Neural cell (in vitro differentiated cells): ENCODE measurements at regions not wholly inside any gene's neighbourhood (a gene's known extent, or its start where the extent isn't known, plus 50 kb on each side); places are given as distances from the start of the nearest gene placed in this dataset.

Source experiments
- H2AFZ ChIP-seq: fragments of 200-600, 300-800 bp; sonication (generic), shearing (Covaris generic); 2 replicates; pipeline ENCODE4 v1.6.0; 2014; ENCODE audit warnings: low read depth, mild to moderate bottlenecking, antibody characterized with exemption, low read length, moderate library complexity
- H3F3A ChIP-seq: fragments of 200-600 bp; shearing (Covaris generic); 2 replicates; pipeline ENCODE4 v1.6.1; 2016; ENCODE audit warnings: mild to moderate bottlenecking, moderate library complexity, mixed read lengths, antibody characterized with exemption, low read length; ENCODE audit not compliant: insufficient read depth, poor library complexity, severe bottlenecking
- H3K27ac ChIP-seq: fragments of 200-600, 300-800 bp; sonication (generic), shearing (Covaris generic); 2 replicates; pipeline ENCODE4 v1.5.1; 2014; ENCODE audit warnings: mild to moderate bottlenecking, low read length, moderate library complexity
- H3K27me3 ChIP-seq: fragments of 300-800, 200-600 bp; sonication (generic), shearing (Covaris generic); 2 replicates; pipeline ENCODE4 v1.6.0; 2014; ENCODE audit warnings: mild to moderate bottlenecking, low read depth, low read length, moderate library complexity; ENCODE audit not compliant: insufficient read depth
- H3K36me3 ChIP-seq: fragments of 300-800, 200-600 bp; sonication (generic), shearing (Covaris generic); 2 replicates; pipeline ENCODE4 v1.5.1; 2014; ENCODE audit warnings: mild to moderate bottlenecking, antibody characterized with exemption, low read length, moderate library complexity; ENCODE audit not compliant: insufficient read depth
- H3K4me2 ChIP-seq: fragments of 300-800, 200-600 bp; sonication (generic), shearing (Covaris generic); 2 replicates; pipeline ENCODE4 v1.6.0; 2014; ENCODE audit warnings: mild to moderate bottlenecking, low read length
- H3K4me3 ChIP-seq: fragments of 300-800, 200-600 bp; sonication (generic), shearing (Covaris generic); 2 replicates; pipeline ENCODE4 v1.5.1; 2014; ENCODE audit warnings: mild to moderate bottlenecking, low read length, moderate library complexity
- H3K79me2 ChIP-seq: fragments of 200-600 bp; shearing (Covaris generic); replicated peaks from 2 replicates; pipeline ENCODE4 v1.6.0; 2014; ENCODE audit warnings: mild to moderate bottlenecking, low read length, moderate library complexity; ENCODE audit not compliant: insufficient read depth
- H3K9ac ChIP-seq: fragments of 300-800, 200-600 bp; sonication (generic), shearing (Covaris generic); 2 replicates; pipeline ENCODE4 v1.6.1; 2016; ENCODE audit warnings: mild to moderate bottlenecking, low read length, mixed read lengths
- H3K9me2 ChIP-seq: fragments of 200-600 bp; shearing (Covaris generic); 2 replicates; pipeline ENCODE4 v1.6.1; 2016; ENCODE audit warnings: mild to moderate bottlenecking, low read length, mixed read lengths; ENCODE audit not compliant: insufficient read depth
- H3K9me3 ChIP-seq: fragments of 200-600, 300-800 bp; sonication (generic), shearing (Covaris generic); 2 replicates; pipeline ENCODE4 v1.6.1; 2016; ENCODE audit warnings: mild to moderate bottlenecking, mixed run types, low read length, moderate library complexity, mixed read lengths
- H4K20me1 ChIP-seq: fragments of 200-600 bp; shearing (Covaris generic); 2 replicates; pipeline ENCODE4 v1.6.1; 2016; ENCODE audit warnings: mild to moderate bottlenecking, mixed run types; ENCODE audit not compliant: insufficient read depth
- EP300 ChIP-seq: fragments of 450-650 bp; conservative IDR thresholded peaks from 2 replicates; pipeline ENCODE4 v1.6.1; 2014; ENCODE audit warnings: antibody characterized with exemption, mild to moderate bottlenecking, moderate library complexity; ENCODE audit not compliant: poor library complexity, severe bottlenecking
- EZH2 ChIP-seq: fragments of 200-600, 300-800 bp; shearing (Covaris generic), sonication (generic); IDR thresholded peaks from 2 replicates; pipeline ENCODE4 v1.6.1; 2014; ENCODE audit warnings: antibody characterized with exemption, low read length, borderline replicate concordance, mild to moderate bottlenecking; ENCODE audit not compliant: insufficient read depth, poor library complexity, severe bottlenecking
- MXI1 ChIP-seq: fragments of 450-650 bp; conservative IDR thresholded peaks from 2 replicates; pipeline ENCODE4 v1.6.1; 2014; ENCODE audit warnings: antibody characterized with exemption, mild to moderate bottlenecking; ENCODE audit not compliant: poor library complexity, severe bottlenecking
- POLR2AphosphoS5 ChIP-seq: IDR thresholded peaks from 2 replicates; pipeline ENCODE4 v1.6.1; 2012
- RAD21 ChIP-seq: fragments of 450-650 bp; conservative IDR thresholded peaks from 2 replicates; pipeline ENCODE4 v1.6.1; 2014; ENCODE audit warnings: antibody characterized with exemption, mild to moderate bottlenecking, moderate library complexity
- SMC3 ChIP-seq: fragments of 450-650 bp; conservative IDR thresholded peaks from 2 replicates; pipeline ENCODE4 v1.6.1; 2014; ENCODE audit warnings: antibody characterized with exemption, mild to moderate bottlenecking, moderate library complexity; ENCODE audit not compliant: poor library complexity
- TAF1 ChIP-seq: IDR thresholded peaks from 2 replicates; pipeline ENCODE4 v1.6.1; 2012; ENCODE audit warnings: low read depth
- TF ChIP-seq, protein P1 (sequence below): fragments of 450-650 bp; IDR thresholded peaks from 2 replicates; pipeline ENCODE4 v1.5.1; 2014; ENCODE audit warnings: antibody characterized with exemption, mild to moderate bottlenecking, moderate library complexity; ENCODE audit not compliant: poor library complexity, severe bottlenecking
- TF ChIP-seq, protein P2 (sequence below): IDR thresholded peaks from 2 replicates; pipeline ENCODE4 v1.6.1; 2012; ENCODE audit warnings: borderline replicate concordance

DNA sequence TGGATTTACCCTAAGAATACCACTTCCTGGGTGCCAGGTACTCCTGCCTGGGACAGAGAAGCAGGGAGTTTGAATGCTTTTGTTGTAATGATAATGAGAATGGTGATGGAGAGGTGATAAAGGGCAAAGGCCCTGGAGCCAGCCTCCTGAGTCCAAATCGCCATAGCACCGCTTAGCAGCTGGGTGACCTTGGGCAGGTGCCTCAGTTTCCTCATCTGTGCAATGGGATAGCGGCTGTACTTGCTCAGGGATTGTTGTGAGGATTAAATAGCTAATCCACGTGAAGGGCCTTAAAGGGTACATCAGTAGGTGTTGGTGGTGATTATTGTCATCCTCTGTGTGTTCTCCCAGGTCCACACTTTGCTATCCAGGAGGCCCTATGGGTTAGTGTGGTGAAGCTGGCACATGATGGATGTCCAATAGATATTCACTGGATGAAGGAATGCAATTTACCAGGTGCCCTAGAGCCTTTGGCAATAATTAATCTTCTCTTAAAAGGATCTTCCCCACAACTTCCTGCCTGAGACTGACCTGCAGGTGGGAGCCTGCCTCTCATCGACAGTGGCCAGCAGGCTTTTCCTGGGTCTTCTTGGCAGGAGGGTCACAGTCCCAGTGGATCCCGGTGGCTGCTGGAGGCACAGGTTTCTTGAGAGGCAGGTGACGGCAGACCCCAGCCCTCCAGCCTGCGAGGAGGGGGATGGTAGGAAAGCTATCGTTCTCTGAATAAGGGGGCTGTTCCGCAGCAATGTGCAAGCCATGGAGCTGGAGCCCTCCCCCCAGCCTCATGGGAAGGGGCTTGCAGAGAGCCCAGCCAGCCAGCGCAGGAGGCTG lies 160.2 kb downstream of the MACROH2A1 start:
- H3K27ac ChIP-seq: no peak overlapping the region
- no peaks in the 10 kb centered on the region for H3K36me3 ChIP-seq
- H3K4me3 ChIP-seq: no peak overlapping the region
- no peaks in the 10 kb centered on the region for H3K9me2 ChIP-seq
- no peak overlapping the region for H2AFZ ChIP-seq
- no peaks in the 10 kb centered on the region for H3K79me2 ChIP-seq
- H3K27me3 ChIP-seq: no peaks in the 10 kb centered on the region
- no peak overlapping the region for H3K4me2 ChIP-seq
- H3F3A ChIP-seq: no peaks in the 10 kb centered on the region
- H4K20me1 ChIP-seq: no peaks in the 10 kb centered on the region
- no peaks in the 10 kb centered on the region for H3K9me3 ChIP-seq
- no peak overlapping the region for H3K9ac ChIP-seq
- TF ChIP-seq MXI1 (no peak), SMC3 (no peak), EZH2 (no peak), TAF1 (no peak), RAD21 (no peak), EP300 (no peak), POLR2AphosphoS5 (no peak)
- TF ChIP-seq, protein P1, sequence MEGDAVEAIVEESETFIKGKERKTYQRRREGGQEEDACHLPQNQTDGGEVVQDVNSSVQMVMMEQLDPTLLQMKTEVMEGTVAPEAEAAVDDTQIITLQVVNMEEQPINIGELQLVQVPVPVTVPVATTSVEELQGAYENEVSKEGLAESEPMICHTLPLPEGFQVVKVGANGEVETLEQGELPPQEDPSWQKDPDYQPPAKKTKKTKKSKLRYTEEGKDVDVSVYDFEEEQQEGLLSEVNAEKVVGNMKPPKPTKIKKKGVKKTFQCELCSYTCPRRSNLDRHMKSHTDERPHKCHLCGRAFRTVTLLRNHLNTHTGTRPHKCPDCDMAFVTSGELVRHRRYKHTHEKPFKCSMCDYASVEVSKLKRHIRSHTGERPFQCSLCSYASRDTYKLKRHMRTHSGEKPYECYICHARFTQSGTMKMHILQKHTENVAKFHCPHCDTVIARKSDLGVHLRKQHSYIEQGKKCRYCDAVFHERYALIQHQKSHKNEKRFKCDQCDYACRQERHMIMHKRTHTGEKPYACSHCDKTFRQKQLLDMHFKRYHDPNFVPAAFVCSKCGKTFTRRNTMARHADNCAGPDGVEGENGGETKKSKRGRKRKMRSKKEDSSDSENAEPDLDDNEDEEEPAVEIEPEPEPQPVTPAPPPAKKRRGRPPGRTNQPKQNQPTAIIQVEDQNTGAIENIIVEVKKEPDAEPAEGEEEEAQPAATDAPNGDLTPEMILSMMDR: no peak
- TF ChIP-seq, protein P2, sequence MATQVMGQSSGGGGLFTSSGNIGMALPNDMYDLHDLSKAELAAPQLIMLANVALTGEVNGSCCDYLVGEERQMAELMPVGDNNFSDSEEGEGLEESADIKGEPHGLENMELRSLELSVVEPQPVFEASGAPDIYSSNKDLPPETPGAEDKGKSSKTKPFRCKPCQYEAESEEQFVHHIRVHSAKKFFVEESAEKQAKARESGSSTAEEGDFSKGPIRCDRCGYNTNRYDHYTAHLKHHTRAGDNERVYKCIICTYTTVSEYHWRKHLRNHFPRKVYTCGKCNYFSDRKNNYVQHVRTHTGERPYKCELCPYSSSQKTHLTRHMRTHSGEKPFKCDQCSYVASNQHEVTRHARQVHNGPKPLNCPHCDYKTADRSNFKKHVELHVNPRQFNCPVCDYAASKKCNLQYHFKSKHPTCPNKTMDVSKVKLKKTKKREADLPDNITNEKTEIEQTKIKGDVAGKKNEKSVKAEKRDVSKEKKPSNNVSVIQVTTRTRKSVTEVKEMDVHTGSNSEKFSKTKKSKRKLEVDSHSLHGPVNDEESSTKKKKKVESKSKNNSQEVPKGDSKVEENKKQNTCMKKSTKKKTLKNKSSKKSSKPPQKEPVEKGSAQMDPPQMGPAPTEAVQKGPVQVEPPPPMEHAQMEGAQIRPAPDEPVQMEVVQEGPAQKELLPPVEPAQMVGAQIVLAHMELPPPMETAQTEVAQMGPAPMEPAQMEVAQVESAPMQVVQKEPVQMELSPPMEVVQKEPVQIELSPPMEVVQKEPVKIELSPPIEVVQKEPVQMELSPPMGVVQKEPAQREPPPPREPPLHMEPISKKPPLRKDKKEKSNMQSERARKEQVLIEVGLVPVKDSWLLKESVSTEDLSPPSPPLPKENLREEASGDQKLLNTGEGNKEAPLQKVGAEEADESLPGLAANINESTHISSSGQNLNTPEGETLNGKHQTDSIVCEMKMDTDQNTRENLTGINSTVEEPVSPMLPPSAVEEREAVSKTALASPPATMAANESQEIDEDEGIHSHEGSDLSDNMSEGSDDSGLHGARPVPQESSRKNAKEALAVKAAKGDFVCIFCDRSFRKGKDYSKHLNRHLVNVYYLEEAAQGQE: no peak

DNA sequence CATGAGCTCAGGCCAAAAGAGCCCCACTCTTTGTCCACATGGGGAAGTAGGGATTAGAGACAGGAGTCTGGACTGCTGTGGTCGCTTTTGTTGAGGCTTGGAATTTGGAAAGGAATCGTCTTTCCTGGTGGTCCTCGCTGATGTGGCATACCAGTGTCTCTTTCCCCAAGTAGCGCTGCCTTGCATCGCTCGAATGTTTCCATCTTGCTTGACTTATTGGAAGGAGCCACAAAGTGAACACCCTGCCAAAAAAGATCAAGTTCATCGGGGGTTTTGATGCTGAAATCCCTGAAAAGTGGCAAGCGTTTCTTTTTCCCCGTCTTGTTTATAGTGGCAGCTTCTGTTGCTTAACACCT lies 161.3 kb downstream of the MACROH2A1 start:
- TF ChIP-seq EZH2: no peak
- TF ChIP-seq, protein P1: no peak
- H2AFZ ChIP-seq: no peak overlapping the region
- no peaks in the 10 kb centered on the region for H3F3A ChIP-seq
- no peaks in the 10 kb centered on the region for H3K9me2 ChIP-seq
- H3K27me3 ChIP-seq: no peaks in the 10 kb centered on the region
- H3K4me3 ChIP-seq: no peak overlapping the region
- H3K4me2 ChIP-seq: no peak overlapping the region
- H3K27ac ChIP-seq: no peak overlapping the region
- H3K9ac ChIP-seq: no peak overlapping the region
- no peaks in the 10 kb centered on the region for H3K9me3 ChIP-seq
- H3K36me3 ChIP-seq: no peaks in the 10 kb centered on the region
- H4K20me1 ChIP-seq: no peaks in the 10 kb centered on the region
- H3K79me2 ChIP-seq: no peaks in the 10 kb centered on the region
